GM06990 (cell line): ENCODE measurements at regions not wholly inside any gene's neighbourhood (a gene's known extent, or its start where the extent isn't known, plus 50 kb on each side); places are given as distances from the start of the nearest gene placed in this dataset.

Experiments
- DNase-seq: peaks from one replicate; pipeline ENCODE4 v3.0.0-alpha.2; 2011; ENCODE audit not compliant: insufficient read length; ENCODE audit errors: extremely low read depth
- H3K27me3 ChIP-seq: replicated peaks from 2 replicates; pipeline ENCODE4 v1.6.0; 2011; ENCODE audit warnings: low read length; ENCODE audit not compliant: control insufficient read depth, insufficient read depth
- H3K36me3 ChIP-seq: 2 replicates; pipeline ENCODE4 v1.5.1; 2011; ENCODE audit warnings: low read length; ENCODE audit not compliant: control insufficient read depth, insufficient read depth
- H3K4me3 ChIP-seq: replicated peaks from 2 replicates; pipeline ENCODE4 v1.5.1; 2011; ENCODE audit warnings: low read depth, mild to moderate bottlenecking, control low read depth, low read length
- TF ChIP-seq, protein P1 (sequence below): IDR thresholded peaks from 2 replicates; pipeline ENCODE4 v1.5.1; 2011; ENCODE audit warnings: low read length, control low read depth, mild to moderate bottlenecking, inconsistent platforms; ENCODE audit not compliant: insufficient read depth, poor library complexity, severe bottlenecking

DNA sequence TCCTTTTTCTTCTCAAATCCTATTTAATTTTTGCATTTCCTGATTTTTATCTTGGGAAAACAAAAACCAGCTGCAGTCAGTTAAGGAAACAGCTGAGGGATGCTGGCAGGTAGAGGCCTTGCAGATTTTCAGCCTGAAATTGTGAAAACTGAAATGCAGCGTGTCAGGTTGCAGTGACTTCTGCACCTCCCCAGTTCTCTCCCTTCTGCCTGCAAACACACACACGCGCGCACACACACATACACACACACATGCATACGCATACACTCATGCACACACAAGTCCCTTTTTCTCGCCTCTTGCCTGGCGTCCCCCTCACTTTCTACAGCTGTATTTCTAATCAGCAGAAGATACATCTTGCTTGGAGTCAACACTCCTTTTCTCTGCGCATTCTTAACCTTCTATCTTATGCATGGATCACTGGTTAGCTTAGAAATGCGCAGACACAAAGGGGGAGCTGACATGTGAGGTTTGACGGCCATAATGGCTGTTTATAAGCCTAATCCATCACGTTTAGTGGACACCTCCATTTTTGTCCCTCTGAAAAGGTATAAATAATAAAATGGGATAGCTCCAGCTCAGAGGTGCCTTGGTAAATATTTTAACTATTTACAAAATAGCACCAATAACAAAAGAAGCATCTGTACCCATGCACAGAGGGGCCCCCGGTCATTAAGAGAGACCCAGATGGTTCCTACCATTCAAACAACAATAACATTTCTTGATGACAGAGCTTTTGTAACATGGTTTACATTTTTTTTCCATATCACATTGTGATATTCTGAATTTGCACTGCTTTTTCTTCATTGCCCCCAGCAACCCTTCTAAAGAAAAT, 392.1 kb upstream of the SALL1 start:
- DNase-seq = no peak
- TF ChIP-seq, protein P1, sequence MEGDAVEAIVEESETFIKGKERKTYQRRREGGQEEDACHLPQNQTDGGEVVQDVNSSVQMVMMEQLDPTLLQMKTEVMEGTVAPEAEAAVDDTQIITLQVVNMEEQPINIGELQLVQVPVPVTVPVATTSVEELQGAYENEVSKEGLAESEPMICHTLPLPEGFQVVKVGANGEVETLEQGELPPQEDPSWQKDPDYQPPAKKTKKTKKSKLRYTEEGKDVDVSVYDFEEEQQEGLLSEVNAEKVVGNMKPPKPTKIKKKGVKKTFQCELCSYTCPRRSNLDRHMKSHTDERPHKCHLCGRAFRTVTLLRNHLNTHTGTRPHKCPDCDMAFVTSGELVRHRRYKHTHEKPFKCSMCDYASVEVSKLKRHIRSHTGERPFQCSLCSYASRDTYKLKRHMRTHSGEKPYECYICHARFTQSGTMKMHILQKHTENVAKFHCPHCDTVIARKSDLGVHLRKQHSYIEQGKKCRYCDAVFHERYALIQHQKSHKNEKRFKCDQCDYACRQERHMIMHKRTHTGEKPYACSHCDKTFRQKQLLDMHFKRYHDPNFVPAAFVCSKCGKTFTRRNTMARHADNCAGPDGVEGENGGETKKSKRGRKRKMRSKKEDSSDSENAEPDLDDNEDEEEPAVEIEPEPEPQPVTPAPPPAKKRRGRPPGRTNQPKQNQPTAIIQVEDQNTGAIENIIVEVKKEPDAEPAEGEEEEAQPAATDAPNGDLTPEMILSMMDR = no peak
- H3K27me3 ChIP-seq = no peaks in the 10 kb centered on the region

DNA sequence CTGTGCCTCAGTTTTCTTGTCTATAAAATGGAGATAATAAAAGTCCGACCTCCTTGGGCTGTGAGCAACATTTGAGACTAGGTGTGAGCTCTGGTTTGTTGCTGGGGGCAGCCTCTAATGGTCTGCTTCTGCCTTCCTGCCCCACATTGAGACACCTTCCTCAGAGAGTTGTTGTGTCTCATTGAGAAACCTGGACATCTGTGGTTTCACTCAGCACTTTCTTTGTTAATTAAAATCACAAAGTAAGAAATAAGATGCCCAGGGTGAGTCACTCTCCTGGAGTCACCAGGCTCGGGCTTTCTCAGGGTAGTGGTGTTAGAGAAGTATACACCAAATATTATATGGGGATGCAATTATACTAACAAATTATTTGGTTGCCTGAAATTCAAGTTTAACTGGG, 389.2 kb upstream of the SALL1 start:
- Histone ChIP-seq H3K27me3 (no peaks in the 10 kb centered on the region), H3K4me3 (no peak overlapping the region), H3K36me3 (no peaks in the 10 kb centered on the region)
- TF ChIP-seq, protein P1 = no peak
- DNase-seq = no peak

More for the DNA sequence above, 392.1 kb upstream of the SALL1 start:
- no peak overlapping the region for H3K4me3 ChIP-seq
- H3K36me3 ChIP-seq = no peaks in the 10 kb centered on the region

DNA sequence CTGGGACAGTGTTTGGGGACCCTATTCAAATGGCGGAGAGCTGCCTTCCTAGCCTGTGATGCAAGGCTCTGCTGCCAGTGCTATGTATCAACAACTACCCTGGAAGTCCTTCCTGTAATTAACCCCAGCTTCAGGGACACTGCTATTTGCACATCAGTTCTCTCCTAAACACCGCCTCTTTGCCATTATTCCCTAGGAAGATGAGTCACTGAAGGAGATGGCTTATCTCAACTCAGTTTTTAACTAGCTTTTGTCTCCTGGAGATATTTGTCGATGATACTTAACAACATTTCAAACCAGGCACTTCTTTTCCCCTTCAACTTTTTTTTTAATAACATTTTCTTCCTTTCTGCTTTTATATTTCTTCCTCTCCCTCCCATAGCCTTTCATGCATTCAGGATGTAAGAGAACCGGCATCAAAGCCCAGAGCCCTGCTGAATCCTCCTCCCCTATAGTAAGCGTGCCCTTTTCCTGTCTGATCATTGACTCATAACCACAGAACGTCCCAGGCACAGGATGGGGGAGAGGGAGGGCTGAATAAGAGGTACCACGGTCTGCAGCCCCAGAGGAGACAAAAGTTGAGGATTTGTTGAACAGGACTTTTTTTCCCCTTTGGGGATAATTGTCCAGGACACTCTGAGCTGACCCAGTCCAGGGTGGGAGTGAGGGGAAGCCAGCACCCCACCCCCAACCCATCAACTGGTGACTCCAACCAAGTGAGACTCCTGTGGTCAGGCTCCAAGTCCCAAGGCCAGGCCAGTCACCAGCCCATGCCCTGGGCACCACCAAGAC, 387.8 kb upstream of the SALL1 start:
- Histone ChIP-seq H3K4me3 (no peak overlapping the region), H3K27me3 (no peaks in the 10 kb centered on the region), H3K36me3 (no peaks in the 10 kb centered on the region)
- DNase-seq = no peak
- TF ChIP-seq, protein P1 = no peak

DNA sequence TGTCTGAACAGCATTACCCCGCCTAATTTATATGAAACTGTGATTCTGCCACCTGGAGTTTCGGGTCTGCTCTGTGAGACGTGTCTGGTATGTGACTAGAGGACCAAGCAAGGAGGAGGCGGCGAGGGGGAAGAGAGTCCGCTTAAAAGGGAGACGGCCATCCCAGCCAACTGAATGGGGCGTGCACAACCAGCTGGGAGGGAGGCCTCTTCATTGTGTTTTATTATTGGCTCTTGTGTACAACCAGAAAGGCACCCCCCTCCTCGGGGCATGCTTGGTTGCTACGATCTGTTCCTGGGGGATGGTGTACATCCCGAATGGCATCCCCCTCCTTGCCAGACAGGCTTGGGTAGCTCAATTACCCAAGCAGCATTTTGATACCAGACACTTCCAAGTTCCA, 384.5 kb upstream of the SALL1 start:
- no peak overlapping the region for H3K4me3 ChIP-seq
- no peak for DNase-seq
- TF ChIP-seq, protein P1 = no peak
- no peaks in the 10 kb centered on the region for H3K36me3 ChIP-seq
- no peaks in the 10 kb centered on the region for H3K27me3 ChIP-seq

DNA sequence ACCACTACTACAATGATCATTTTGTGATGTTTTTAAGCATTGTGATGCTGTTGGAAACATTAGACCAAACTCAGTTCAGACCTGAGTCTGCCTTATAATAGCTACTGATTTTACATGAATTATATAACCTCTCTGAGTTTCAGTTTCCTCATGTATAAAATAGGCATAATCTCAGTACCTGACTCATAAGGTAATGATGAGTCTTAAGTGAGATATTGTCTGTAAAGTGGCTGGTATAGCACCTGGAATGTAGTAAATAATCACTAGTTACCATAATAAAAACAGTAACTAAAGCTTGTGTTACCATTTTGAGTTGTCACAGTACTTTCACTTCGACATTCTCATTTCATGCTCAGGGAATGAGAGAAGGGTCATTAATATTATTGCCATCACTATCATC, 381.5 kb upstream of the SALL1 start:
- Histone ChIP-seq H3K27me3 (no peaks in the 10 kb centered on the region), H3K36me3 (no peaks in the 10 kb centered on the region), H3K4me3 (no peak overlapping the region)
- no peak for DNase-seq
- TF ChIP-seq, protein P1 = no peak
